HG02588 (cell line): ENCODE measurements at regions not wholly inside any gene's neighbourhood (a gene's known extent, or its start where the extent isn't known, plus 50 kb on each side); places are given as distances from the start of the nearest gene placed in this dataset.

Source experiments
- ATAC-seq: cut with Tn5 transposase; IDR thresholded peaks from one replicate; pipeline ENCODE4 v1.9.1; 2021; ENCODE audit warnings: mild to moderate bottlenecking, moderate library complexity; ENCODE audit not compliant: unreplicated experiment

- ATAC-seq: no peak
Observed at GRCh38 chr14:38850664-38851063, 252.4 kb downstream of the SEC23A start.

DNA sequence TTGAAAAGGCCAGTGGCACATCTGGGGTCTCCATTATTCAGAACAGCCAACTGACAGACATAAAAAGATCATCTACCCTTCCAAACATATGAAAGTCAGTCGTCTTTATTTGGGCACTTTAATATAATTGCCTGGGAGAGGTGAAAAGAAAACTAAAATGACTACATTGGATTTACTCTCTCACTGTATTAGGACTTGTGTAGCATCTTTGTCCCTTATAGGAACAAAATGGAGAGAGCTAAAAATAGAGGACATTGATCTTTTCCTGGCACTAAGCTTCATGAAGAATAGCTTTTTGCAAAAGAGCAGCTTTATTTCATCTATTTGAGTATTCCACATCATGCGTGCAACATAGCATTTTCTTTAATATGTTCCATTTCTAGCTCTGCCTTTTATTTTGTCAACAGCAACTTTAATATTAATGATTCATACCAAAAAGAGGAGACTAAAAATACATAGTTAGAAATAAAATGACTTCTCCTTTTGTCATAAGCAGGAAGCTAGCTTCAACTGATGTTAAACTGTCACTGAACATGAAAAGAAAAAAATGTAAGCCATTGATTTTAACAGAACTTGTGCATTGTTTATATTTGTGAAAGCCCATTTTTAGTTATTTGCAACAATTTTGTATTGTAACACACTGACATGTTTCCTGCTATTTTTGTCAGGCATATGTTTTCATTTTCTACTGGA, 254.6 kb downstream of the SEC23A start:
- ATAC-seq: no peak

GRCh38 chr14:38847161-38847560, 255.9 kb downstream of the SEC23A start:
- no peak for ATAC-seq

- no peak for ATAC-seq
Observed at GRCh38 chr14:38839694-38840365, 263.2 kb downstream of the SEC23A start.

- ATAC-seq: no peak
Observed at GRCh38 chr14:38838979-38839323, 264.1 kb downstream of the SEC23A start.

DNA sequence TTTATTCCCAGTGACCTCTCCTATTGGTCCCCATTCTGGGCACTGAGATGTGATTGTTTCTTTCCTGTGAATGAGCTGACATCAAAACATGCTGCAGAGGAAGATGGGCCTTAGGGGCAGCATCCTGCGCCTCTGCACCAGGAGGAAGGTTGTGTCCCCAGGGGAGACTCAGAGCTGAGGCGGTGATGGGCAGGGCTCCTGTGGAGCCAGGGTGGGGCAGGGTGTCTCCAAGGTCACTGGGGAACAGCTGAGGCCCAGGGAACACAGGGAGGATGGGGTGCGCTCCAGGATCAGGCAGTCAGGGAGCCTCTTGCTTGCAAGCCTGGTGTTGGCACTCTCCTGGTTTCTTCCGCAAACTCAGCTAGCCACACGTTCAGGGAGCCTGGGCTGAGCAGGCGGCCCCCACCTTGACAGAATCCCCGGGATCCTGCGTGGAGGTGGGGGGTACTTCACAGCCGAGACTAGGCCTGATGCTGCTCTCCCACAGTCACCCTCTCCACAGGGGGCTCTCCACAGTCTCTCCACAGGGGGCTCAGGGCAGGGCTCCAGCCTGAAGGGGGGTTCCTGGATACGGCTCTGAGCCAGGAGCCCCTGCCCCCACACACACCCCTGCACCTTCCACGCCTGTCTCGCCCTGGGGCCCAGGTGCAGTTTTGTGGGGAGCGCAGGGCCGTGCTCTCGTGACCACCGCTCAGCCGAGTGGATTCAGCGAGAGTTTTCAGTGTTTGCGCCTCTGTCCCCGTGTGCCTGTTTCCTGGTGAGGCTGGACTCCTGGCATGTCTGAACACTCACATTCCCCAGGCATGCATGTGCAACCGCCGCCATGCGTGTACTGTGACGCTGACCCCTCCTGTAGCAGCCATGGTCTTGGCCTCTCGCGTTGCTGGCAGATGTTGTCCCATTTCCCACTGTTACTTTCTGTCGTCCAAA, 264.7 kb downstream of the SEC23A start:
- no peak for ATAC-seq

GRCh38 chr14:38837343-38838048, 265.5 kb downstream of the SEC23A start:
- ATAC-seq: no peak

DNA sequence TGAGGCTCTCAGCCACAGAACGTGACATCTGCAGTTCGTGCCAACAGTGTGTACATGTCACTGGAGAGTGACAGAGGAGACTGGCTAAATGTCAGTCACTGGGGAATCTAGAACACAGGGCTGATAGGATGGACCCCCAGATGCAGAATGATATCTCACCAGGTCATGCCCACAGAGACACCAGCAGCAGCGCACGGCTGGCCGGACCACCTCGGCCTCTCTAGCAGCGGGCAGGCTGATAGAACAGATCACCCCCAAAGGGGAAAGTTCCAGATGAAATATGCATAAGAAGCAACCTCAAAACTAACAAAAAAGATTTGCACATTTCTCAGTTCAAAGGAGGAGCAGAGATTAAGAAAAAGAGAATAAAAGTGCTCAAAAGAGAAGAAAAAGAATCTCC, 266.5 kb downstream of the SEC23A start:
- no peak for ATAC-seq

DNA sequence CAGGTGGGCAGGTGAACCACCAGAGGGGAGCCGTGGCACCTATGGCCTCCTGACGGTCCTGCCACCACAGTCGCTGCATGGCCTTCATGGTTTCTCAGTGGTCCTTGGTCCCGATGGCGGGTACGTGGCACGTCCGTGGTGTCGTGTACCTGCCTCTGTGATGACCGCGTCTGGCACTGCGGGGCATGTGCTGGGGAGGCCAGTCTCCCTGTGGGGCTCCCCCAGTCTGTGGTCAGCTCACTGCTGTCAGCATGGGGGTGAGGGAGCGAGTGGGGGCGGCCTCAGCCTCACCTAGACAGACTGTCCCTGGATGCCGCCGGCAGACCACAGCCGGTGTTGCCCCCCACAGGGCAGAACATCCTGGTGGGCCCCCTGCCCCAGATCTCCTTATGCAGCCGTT, 267.2 kb downstream of the SEC23A start:
- ATAC-seq: no peak

DNA sequence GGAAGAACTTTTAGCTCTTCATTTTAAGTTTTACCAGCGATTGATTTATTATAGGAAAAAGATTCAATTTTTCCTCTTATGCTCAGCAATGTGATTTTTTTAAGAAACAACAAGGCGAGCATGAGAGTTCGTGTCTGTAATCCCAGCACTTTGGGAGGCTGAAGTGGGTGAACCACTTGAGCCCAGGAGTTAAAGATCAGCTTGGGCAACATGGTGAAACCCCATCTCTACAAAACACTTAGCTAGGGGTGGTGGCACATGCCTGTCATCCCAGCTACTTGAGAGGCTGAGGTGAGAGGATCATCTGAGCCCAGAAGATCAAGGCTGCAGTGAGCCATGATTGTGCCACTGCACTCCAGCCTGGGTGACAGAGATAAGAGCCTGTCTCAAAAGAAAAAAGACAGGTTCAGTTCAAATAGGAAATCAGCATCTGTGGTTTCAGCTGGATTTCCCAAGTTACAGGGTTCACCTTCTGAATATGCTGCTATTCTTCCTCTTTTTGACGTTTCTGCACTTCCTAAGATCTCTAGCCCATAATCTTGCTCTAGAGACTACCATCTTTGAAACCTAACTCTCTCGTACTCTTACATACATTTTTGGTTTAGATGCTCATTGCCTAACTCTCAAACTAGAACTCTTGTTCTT, 274.7 kb downstream of the SEC23A start:
- no peak for ATAC-seq

DNA sequence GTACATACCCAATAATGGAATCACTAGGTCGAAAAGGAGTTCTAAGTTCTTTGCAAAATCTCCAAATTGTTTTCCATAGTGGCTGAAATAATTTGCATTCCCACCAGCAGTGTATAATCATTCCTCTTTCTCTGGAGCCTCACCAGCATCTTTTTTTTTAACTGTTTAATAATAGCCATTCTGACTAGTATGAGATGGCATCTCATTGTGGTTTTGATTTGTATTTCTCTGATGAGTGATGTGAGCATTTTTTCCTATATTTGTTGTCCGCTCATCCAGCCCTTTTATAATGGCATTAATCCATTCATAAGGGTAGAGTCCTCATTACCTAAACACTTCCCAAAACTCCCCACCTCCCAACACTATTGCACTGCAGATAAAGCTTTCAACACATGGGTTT, 278.3 kb downstream of the SEC23A start:
- ATAC-seq: no peak

GRCh38 chr14:38818555-38818954, 284.5 kb downstream of the SEC23A start:
- ATAC-seq: no peak

DNA sequence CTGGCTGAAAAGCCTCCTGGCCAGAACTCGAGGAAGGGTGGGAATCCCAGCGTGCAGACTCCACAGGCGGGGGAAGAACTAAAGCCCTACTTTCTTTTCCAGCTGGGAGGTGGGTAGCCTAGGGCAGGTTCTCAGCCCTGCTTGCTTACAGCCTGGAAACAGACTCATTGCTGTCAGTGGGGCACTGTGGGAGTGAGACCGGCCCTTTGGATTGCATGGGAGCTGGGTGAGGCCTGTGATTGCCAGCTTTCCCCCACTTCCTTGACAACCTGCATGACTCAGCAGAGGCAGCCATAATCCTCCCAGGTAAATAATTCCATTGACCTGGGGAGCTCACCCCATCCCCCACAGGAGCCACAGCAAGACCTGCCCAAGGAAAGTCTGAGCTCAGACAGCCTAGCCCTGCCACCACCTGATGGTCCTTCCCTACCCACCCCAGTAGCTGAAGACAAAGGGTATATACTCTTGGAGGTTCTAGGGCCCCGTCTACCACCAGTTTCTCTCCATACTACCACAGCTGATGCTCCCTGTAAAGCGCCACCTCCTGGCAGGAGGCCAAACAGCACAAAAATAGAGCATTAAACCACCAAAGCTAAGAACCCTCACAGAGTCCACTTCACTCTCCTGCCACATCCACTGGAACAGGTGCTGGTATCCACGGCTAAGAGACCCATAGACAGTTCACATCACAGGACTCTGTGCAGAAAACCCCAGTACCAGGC, 294.1 kb downstream of the SEC23A start:
- ATAC-seq: no peak

DNA sequence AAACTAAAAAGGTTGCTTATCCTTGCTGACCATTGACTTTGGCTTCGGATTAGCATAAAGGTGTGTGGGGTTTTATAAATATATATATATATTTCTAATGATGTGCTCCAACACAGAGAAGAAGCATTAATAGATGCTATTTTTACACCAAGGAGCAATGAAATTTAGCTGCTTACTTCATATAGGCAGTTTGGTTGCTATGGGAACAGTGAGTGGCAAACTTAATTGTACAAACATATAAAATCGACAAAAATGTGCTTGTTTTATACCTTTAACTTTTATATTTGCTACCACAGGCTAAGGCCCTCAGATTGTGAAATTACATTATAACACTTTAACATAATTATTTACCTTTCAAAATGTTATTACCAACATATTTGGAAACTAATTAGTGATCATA, 303.4 kb downstream of the SEC23A start:
- ATAC-seq: no peak

DNA sequence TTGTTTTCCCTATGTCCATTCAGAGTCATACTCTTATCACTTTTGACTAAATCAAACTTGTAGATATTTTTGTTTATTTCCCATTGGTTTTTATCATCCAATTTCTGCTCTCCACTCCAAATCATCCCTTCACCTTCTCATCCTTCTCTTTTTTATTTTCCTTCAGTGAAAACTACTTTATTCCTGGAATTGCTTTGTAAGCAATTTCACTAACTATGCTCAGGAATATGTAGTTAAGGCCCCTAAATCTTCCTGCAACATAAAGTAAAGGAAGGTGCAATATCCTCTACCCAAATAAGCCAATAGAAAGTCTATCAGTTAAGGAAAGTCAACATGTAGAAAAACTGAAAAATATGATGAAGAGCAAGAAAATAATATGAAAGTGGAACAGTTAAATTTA, 308.4 kb downstream of the SEC23A start:
- no peak for ATAC-seq

DNA sequence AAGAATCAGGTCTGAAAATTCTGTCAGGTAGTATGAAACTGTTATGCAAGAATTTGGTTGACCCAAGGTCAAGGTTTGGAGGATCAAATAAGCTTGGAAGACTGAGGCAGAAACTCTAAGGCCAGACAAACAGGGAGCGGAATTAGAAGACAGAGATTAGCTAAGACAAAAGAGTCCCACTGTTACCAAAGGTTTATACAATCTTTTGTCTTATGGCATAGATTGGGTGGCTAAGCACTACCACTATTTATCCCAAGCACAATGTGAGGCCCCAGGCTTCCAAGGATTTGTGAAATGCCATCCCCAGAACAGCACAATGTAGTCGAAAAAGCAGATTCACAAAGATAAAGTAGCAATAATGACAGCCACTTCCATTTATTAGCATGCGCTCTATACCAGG, 311.2 kb downstream of the SEC23A start:
- no peak for ATAC-seq

- ATAC-seq: no peak
Observed at GRCh38 chr14:38790916-38791315, 312.1 kb downstream of the SEC23A start.

- no peak for ATAC-seq
Observed at GRCh38 chr14:38789805-38790204, 313.2 kb downstream of the SEC23A start.

GRCh38 chr14:38788060-38788459, 315.0 kb downstream of the SEC23A start:
- ATAC-seq: no peak

- no peak for ATAC-seq
Observed at GRCh38 chr14:38786921-38787320, 316.1 kb downstream of the SEC23A start.
